ENCODE measurements at regions not wholly inside any gene's neighbourhood (a gene's known extent, or its start where the extent isn't known, plus 50 kb on each side); places are given as distances from the start of the nearest gene placed in this dataset.
"Not testable (repeated sequence)": the region's sequence is repeated elsewhere in the genome, so short reads cannot be mapped to it uniquely, and the experiment has no call there.

DNA sequence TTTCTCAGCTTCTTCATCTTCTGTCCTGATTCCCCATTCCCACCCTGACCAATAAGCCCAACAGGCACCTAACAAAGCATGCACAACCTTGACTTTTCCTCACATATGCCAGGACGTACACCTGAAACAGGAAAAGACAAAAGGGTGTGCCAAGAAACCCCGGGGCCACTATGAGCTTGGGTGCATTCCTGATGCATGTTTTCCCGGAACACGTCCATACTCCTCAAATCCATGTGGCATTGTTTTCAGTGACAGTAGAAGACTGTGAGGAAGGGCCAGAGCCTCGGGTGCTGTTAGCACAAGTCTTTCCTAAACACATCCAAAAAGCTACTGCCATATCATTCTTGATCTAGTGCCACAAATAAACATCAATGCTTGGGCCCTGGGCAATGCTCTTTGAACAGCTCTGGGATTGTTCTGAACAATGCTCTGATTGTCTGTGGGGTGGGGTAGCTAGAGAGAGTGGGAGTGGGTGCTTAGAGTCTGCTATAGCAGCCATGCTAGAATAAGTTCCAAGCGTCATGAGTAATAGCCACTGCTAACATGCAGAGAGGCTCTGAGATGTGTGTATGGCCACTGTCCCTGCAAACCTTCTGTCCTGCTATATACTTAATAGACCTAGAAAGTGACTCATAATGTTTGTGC lies 181.7 kb upstream of the CRIM1 start:
- ATAC-seq (no peak), DNase-seq (no peak)
- intact Hi-C loops (cut with DNase I) = no loop called here

DNA sequence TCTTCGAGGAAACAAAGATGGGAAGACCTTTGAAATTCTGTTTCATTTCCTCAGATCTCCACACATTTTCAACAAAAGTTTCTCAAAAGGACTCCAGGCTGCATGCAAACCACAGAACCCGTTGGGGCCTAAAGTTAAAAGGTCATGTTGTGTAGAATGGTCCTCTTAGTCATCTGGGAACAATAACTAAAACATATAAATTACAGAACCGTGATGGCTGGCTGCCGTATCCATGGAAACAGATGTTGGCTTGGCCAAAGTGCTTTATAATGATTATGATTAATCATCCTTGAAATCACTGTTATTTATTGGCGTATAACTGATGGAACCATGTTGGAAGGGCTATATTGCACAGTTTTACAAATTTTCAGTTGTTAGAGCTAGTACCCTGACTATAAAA lies 182.8 kb upstream of the CRIM1 start:
- no peak for ATAC-seq
- intact Hi-C loops (cut with DNase I) = no loop called here
- no peak for DNase-seq

DNA sequence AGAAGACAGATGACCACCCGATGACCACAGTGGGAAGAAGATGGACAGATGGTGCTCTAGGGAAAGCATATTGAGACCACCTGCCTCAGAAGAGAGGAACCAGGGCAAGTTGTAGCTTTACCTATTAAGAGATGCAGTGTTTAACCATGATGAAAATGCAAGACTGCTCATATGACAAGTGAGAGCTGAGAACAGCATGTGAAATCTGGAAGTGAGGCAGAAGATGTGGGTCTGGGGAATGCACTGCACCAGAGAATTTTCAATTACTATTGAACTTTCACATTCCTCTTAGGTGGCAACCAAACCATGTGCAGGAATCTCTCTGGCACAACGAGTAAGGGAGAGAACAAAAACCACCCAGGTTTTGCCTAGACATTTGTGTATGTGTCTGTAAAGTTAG lies 184.8 kb upstream of the CRIM1 start:
- ATAC-seq = no peak
- DNase-seq = no peak
- intact Hi-C loops (cut with DNase I) = no loop called here

DNA sequence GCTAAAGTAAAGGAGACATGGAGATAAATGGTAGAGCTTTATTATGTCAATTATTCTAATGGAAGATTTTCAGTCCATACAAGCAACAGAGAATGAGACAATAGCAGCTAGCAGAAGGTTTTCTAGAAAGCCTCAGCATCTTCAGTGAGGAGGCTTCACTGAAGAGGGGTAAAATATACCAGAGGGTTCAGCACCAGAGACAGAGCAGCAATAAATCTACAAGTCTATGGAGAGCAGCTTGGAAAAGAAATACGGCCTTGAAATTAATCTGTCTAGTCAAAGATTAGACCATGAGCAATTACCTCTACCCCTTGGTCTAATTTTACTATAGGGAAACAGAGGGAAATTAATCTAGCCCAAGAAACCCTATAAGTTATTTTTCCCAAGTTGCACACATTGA lies 185.7 kb upstream of the CRIM1 start:
- intact Hi-C loops (cut with DNase I) = no loop called here
- DNase-seq = no peak

DNA sequence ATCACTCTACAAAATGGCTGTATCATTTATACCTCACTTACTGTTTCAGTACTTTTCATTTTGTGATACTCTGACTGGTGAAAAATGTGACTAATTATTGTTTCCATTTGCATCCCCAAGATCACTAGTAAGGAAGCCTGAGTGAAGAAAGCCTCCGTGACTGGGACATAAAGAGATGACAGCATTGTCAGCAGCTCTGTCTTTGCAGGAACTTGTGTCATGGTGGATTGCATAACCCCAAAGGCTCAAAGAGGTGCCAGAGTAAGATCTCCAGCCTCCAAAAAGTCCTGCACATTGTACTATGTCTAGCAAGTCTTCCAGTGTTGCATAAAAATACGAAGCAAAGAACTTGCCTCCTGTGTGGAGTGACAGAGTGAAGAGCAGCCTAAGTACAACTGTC lies 187.5 kb upstream of the CRIM1 start:
- no peak for ATAC-seq
- intact Hi-C loops (cut with DNase I) = no loop called here
- DNase-seq = no peak

More for the DNA sequence above, 185.7 kb upstream of the CRIM1 start:
- no peak for ATAC-seq

DNA sequence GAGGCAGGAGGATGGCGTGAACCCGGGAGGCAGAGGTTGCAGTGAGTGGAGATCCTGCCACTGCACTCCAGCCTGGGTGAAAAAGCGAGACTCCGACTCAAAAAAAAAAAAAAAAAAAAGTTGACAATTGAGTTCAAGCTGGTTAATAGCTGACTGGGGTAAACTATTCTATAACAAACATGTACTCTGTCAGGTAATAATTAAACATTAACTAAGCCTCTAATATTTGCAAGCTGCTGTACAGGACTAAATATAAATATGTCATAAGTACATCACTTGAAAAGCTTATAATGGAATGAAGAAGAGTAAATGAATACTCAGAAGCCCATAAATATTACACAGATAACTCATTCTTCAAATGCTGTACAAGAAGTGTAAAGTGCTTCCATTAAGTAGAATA lies 190.4 kb upstream of the CRIM1 start:
- intact Hi-C loops (cut with DNase I) = no loop called here
- ATAC-seq = no peak
- DNase-seq = no peak

DNA sequence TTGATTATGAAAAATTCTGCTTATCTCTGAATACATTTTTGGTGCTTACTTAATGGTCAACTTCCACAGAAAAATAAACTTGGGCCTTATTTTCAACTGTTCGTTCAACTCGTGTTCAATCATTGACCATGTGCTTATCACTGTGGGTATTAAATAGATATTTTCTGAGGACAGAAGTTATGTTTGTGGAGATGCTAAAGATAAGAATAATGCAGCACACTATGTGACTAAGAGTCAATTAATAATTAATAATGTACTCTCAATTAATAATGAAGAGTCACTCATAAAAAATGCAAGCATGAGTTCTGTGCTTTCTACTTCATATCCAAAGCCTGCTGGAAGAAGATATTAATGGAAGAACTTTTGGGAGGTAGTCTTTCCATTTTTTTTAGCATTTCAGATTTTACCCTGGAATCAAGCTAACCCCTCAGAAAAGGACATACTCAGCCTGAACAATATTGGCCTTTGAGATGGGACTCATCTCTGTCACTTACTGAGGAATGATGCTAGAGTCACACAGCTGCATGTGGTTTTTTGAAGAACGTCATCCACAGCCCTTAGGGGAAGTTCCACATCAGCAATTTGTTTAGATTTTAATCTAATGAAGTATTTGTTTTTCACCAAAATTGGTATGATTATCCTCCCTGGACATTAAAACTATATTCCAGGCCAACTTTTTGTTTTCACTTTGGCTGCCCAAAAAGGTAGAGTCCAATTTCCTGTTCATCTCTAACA lies 191.9 kb upstream of the CRIM1 start:
- DNase-seq (no peak), ATAC-seq (no peak)
- intact Hi-C loops (cut with DNase I) = no loop called here

DNA sequence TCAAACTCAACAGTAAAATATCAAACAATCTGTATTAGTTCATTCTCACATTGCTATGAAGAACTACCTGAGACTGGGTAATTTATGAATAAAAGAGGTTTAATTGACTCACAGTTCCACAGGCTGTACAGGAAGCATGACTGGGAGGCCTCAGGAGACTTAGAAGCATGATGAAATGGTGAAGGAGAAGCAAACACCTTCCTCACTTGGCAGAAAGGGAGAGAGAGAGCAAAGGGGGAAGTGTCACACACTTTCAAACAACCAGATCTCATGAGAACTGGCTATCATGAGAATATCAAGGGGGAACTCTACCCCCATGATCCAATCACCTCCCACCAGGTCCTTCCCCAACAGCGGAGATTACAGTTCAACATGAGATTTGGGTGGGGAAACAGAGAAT lies 198.5 kb upstream of the CRIM1 start:
- DNase-seq; intact Hi-C loops (cut with DNase I); ATAC-seq: not testable (repeated sequence)

DNA sequence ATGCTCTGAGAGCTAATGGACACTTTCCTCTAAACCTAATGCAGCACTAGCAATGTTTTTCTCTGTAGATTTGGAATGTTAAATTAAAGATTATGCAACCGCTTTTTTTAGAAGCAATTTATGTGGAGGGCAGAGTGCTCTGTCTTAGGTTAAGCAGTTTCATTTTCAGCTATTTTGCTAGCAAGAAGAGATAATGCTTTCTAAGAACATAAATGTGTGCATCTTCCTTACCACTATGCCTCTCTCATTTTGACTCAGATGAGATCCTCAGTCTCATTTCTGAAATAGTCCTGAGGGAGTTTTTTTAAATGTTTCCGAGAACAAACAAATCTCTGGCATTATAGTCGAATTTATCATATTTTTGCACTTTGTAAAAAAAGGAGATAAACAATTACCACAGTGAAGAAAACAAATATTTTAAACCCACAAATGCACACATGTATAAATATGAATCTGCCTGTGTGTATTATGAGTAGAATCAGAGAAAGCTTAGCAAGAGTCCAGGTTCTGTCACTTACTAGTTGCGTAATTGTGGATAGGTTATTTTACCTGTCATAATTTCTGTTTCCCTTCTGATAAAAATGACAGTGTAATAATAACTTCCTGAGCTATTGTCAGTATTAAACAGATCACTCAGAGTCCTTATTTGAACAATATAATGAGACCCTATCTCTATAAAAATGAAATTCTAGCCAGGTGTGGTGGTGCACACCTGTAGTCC lies 207.7 kb upstream of the CRIM1 start:
- ATAC-seq (no peak), DNase-seq (no peak)
- intact Hi-C loops (cut with DNase I) = no loop called here

DNA sequence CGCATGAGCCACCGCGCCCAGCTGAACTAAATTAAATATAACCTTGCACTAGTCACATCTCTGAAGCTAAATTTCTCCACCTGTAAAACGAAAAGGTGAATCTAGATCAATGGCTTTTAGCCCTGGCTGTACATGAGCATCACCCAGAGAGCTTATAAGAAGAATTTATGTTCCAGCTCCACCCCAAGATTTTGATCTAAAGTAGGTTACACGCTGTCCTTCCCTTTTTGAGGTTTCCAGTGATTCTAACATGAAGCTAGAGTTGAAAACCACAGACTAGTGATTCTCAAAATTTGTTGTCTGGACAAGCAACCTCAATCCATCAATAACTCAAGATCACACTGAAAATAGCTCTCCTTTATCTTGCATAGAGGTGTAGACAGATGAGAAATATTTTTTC lies 208.8 kb upstream of the CRIM1 start:
- ATAC-seq (no peak), DNase-seq (no peak)
- intact Hi-C loops (cut with DNase I) = no loop called here

DNA sequence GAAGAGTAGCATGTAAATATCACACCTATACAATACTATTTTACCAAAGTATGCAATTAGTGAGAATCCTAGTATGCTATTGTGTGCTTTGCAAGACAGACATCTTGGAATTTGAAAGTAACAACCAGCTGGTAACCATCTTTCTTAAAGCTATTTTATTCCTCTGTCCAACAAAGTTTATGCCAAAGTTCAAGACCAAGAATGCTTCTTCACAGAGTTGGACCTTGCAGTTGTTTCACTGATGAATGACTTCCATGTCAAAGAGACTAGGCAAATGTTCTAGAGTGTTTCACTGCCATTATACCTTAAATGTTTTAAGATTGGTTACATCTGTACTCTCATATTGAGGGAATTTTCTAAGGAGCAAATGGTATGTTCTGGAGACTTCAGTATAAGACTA lies 215.2 kb upstream of the CRIM1 start:
- DNase-seq (no peak), ATAC-seq (no peak)
- intact Hi-C loops (cut with DNase I) = no loop called here

DNA sequence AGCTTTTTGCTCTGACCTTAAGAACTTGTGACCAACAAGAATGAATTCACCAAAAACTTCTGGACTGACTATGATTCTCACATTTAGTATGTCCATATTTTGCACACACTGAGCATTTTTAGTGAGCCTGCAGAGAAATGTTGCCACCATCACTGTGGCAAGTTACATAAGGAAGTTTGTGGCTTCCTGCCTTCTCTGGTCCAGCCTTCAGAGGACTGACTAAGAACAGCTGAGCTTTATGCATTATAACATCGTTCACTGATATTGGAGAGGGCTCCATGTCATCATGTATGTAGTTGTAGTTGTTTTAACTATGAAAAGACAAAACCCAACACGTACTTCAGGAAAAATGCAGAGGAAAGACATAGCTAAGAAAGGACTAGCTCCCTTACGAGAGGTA lies 218.0 kb upstream of the CRIM1 start:
- intact Hi-C loops (cut with DNase I) = no loop called here
- ATAC-seq = no peak

DNA sequence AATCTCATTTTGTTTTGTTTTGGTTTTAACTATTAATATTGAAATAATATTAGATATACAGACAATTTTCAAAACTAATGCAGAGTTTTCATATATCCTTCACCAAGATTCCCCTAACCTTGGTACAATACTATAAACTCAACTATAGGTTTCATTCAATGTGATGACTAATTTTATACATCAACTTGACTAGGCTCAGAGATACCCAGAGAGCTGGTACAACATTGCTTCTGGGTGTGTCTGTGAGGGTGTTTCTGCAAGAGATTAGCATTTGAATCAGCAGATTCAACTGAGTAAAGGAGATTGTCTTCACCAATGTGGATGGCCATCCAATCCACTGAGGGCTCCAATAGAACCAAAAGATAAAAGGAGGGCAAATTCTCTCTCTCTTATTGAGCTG lies 221.3 kb upstream of the CRIM1 start:
- ATAC-seq = no peak
- intact Hi-C loops (cut with DNase I) = no loop called here
- no peak for DNase-seq

More for the DNA sequence above, 218.0 kb upstream of the CRIM1 start:
- DNase-seq = no peak

DNA sequence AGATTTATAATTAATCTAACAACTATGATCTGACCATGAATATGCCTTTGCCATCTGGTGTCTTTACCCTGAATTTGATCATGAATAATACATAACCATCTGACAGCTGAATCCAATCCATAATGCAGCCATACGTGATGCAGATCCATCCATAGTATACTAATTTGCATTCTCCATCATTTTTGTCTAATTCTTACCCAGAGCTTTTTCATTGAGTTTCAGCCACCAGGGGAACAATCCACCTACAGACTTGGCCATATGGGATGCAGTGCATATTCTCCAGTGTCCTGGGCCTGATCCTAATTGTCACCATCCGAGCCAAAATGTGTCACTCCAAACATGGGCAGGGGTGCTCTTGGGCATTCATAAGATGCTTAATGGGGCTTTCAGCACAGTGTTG lies 227.2 kb upstream of the CRIM1 start:
- ATAC-seq (no peak), DNase-seq (no peak)
- intact Hi-C loops (cut with DNase I) = no loop called here

DNA sequence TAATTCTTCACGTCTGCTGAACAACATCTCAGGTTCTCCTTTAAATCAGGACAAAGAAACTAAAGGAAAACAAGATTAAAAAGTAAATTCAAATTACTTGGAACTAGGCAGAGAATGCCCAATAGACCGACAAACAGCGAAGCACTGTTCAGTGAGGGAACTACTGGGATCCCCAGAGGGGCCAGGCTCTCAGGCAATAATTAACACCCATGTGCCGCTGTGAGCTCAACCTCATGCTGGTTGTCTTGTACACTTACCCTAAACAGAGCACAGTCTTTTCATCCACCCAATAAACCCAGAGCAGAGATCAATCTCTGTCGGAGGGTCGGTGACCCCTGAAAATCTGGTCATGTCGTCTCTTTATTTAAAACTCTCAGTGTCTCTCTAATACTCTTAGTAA lies 229.9 kb upstream of the CRIM1 start:
- no peak for DNase-seq
- intact Hi-C loops (cut with DNase I) = no loop called here
- ATAC-seq = no peak

DNA sequence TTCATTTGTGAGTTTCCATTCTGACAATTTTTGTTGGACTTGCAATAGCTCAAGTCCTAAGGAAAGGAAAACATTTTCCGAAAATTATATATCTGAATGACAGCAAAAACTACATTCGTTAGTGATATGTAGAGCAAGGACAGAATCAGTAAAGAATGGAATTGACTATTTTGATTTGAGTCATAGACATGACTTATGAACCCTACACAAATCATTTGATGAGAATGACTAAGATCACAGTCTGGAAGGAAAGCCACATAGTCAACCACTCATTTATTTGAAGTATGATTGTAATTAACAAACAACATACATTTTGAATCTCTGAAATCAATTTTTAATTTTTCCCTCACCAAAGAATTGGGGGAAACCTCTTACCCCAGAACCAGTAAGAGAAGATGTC lies 231.6 kb upstream of the CRIM1 start:
- no peak for DNase-seq
- no peak for ATAC-seq
- intact Hi-C loops (cut with DNase I) = no loop called here

DNA sequence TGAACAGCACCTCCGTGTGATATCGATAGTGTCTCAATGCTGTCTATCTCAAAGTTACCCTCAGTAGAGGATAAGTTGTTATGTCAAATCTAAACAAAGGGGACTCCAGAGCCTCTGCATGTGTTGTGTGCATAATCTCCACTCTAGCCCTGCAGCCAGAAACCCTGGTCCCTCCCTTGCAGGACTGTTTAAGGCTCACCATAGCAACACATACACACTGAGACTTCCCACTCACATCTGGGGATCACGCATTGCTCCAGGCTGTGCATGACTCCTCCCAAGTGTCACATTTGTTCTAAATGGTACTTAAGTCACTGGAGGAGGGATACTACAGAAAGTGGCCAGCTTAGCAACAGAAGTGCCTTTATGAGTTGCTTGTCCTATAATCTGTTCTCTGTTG lies 258.6 kb upstream of the CRIM1 start:
- ATAC-seq = no peak
- no peak for DNase-seq
- intact Hi-C loops (cut with DNase I) = no loop called here

DNA sequence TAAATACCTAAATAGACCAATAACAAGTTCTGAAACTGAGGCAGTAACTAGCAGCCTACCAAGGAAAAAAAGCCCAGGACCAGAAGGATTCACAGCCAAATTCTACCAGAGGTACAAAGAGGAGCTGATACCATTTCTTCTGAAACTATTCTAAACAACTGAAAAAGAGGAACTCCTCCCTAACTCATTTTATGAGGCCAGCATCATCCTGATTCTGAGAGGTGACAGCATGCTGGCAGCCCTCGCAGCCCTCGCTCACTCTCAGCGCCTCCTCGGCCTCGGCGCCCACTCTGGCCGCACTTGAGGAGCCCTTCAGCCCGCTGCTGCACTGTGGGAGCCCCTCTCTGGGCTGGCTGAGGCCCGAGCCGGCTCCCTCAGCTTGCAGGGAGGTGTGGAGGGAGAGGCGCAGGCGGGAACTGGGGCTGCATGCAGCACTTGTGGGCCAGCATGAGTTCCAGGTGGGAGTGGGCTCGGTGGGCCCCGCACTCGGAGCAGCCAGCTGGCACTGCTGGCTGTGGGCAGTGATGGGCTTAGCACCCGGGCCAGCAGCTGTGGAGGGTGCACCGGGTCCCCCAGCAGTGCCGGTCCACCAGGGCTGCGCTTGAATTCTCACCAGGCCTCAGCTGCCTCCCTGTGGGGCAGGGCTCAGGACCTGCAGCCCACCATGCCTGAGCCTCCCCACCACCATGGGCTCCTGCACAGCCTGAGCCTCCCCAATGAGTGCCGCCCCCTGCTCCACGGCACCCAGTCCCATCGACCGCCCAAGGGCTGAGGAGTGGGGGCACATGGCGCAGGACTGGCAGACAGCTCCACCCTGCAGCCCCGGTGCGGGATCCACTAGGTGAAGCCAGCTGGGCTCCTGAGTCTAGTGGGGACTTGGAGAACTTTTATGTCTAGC lies 263.5 kb upstream of the CRIM1 start:
- intact Hi-C loops (cut with DNase I); DNase-seq; ATAC-seq: not testable (repeated sequence)

DNA sequence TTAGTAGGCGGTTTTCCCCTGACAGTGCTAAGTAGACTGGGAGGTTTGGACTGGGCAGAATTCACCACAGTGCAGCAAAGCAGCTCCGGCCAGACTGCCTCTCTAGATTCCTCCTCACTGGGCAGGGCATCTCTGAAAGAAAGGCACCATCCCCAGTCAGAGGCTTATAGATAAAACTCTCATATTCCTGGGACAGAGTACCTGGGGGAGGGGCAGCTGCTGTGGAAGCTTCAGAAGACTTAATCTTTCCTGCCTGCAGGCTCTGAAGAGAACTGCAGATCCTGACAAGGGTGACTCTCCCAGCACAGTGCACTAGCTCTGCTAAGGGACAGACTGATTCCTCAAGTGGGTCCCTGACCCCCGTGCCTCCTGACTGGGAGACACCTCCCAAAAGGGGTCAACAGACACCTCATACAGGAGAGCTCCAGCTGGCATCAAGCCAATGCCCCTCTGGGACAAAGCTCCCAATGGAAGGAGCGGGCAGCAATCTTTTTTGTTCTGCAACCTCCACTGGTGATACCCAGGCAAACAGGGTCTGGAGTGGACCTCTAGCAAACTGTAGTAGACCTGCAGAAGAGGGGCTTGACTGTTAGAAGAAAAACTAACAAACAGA lies 266.8 kb upstream of the CRIM1 start:
- ATAC-seq (no peak), DNase-seq (no peak)
- intact Hi-C loops (cut with DNase I) = no loop called here
